Fibroblast of lung (primary cell): ENCODE measurements at regions not wholly inside any gene's neighbourhood (a gene's known extent, or its start where the extent isn't known, plus 50 kb on each side); places are given as distances from the start of the nearest gene placed in this dataset.

ENCODE experiments used
- DNase-seq, 2 donors: peaks; one replicate each; pipeline versions ENCODE4 v3.0.0 to v3.0.0-alpha.2; 2010; ENCODE audit warnings: low read depth in 2 of 2
- H2AFZ ChIP-seq: 2 replicates; pipeline ENCODE4 v1.5.1; 2012; ENCODE audit warnings: low read length, control low read depth, inconsistent platforms
- H3K27ac ChIP-seq: 2 replicates; pipeline ENCODE4 v1.5.1; 2011; ENCODE audit warnings: low read length, control low read depth; ENCODE audit not compliant: insufficient read depth
- H3K27me3 ChIP-seq: 2 replicates; pipeline ENCODE4 v1.5.1; 2011; ENCODE audit warnings: mild to moderate bottlenecking, low read length; ENCODE audit not compliant: control insufficient read depth, insufficient read depth
- H3K36me3 ChIP-seq: 2 replicates; pipeline ENCODE4 v1.5.1; 2011; ENCODE audit warnings: low read length; ENCODE audit not compliant: control insufficient read depth, insufficient read depth
- H3K4me1 ChIP-seq: 2 replicates; pipeline ENCODE4 v1.5.1; 2011; ENCODE audit warnings: low read length; ENCODE audit not compliant: control insufficient read depth, insufficient read depth; ENCODE audit errors: extremely low read depth
- H3K4me2 ChIP-seq: 2 replicates; pipeline ENCODE4 v1.5.1; 2011; ENCODE audit warnings: low read length, control low read depth; ENCODE audit not compliant: insufficient read depth; ENCODE audit errors: extremely low read depth
- H3K4me3 ChIP-seq, 4 experiments: fragments of 200-600 bp in 1 of 4; sonication (generic) in 1 of 4; replicated peaks in 1 of 4; 2 replicates each; pipeline ENCODE4 v1.5.1; 2011 to 2016; ENCODE audit warnings: low read length in 4 of 4, low read depth in 3 of 4, mild to moderate bottlenecking in 3 of 4, control low read depth in 2 of 4, inconsistent platforms in 1 of 4, mixed read lengths in 1 of 4; ENCODE audit not compliant: insufficient read depth in 1 of 4; ENCODE audit errors: control extremely low read depth in 1 of 4
- H3K79me2 ChIP-seq: 2 replicates; pipeline ENCODE4 v1.5.1; 2012; ENCODE audit warnings: mild to moderate bottlenecking, low read length, inconsistent platforms; ENCODE audit not compliant: control insufficient read depth, insufficient read depth
- H3K9ac ChIP-seq: 2 replicates; pipeline ENCODE4 v1.5.1; 2011; ENCODE audit warnings: mild to moderate bottlenecking, low read length, control low read depth; ENCODE audit not compliant: insufficient read depth
- H3K9me3 ChIP-seq: 2 replicates; pipeline ENCODE4 v1.5.1; 2012; ENCODE audit warnings: low read depth, low read length; ENCODE audit not compliant: control insufficient read depth, insufficient read depth
- H4K20me1 ChIP-seq: 2 replicates; pipeline ENCODE4 v1.5.1; 2011; ENCODE audit warnings: low read length; ENCODE audit not compliant: control insufficient read depth, insufficient read depth; ENCODE audit errors: extremely low read depth
- EZH2 ChIP-seq: IDR thresholded peaks from 2 replicates; pipeline ENCODE4 v1.5.1; 2012; ENCODE audit warnings: low read length, control low read depth, mild to moderate bottlenecking; ENCODE audit errors: missing control alignments
- TF ChIP-seq, protein P1 (sequence below), 2 donors: IDR thresholded peaks in 1 of 2; conservative IDR thresholded peaks in 1 of 2; 1 replicate in 1 of 2; 2 replicates in 1 of 2; pipeline ENCODE4 v1.5.1; 2011 to 2012; ENCODE audit warnings: low read length in 2 of 2, control low read depth in 1 of 2, inconsistent platforms in 1 of 2, low read depth in 1 of 2, mild to moderate bottlenecking in 1 of 2

GRCh38 chr1:116205941-116206679 lies 94.9 kb downstream of the MAB21L3 start:
- Histone ChIP-seq H3K36me3 (no peaks in the 10 kb centered on the region), H3K79me2 (no peaks in the 10 kb centered on the region), H3K4me1 (no peaks in the 10 kb centered on the region), H3K9ac (no peak overlapping the region), H3K4me3 (no peak overlapping the region), H4K20me1 (no peaks in the 10 kb centered on the region), H3K9me3 (no peaks in the 10 kb centered on the region), H3K4me2 (no peak overlapping the region), H2AFZ (no peak overlapping the region), H3K27me3 (peaks cover 2% of the 10 kb centered on the region), H3K27ac (no peak overlapping the region)
- no peak for DNase-seq
- TF ChIP-seq, protein P1, sequence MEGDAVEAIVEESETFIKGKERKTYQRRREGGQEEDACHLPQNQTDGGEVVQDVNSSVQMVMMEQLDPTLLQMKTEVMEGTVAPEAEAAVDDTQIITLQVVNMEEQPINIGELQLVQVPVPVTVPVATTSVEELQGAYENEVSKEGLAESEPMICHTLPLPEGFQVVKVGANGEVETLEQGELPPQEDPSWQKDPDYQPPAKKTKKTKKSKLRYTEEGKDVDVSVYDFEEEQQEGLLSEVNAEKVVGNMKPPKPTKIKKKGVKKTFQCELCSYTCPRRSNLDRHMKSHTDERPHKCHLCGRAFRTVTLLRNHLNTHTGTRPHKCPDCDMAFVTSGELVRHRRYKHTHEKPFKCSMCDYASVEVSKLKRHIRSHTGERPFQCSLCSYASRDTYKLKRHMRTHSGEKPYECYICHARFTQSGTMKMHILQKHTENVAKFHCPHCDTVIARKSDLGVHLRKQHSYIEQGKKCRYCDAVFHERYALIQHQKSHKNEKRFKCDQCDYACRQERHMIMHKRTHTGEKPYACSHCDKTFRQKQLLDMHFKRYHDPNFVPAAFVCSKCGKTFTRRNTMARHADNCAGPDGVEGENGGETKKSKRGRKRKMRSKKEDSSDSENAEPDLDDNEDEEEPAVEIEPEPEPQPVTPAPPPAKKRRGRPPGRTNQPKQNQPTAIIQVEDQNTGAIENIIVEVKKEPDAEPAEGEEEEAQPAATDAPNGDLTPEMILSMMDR (conservative IDR thresholded peaks at IDR 0.05 in 1 of 2, IDR thresholded peaks at IDR 0.05 in 1 of 2; ENCODE audit: low read depth in 1 of 2, low read length in 2 of 2), result no peak
- no peak for TF ChIP-seq EZH2

DNA sequence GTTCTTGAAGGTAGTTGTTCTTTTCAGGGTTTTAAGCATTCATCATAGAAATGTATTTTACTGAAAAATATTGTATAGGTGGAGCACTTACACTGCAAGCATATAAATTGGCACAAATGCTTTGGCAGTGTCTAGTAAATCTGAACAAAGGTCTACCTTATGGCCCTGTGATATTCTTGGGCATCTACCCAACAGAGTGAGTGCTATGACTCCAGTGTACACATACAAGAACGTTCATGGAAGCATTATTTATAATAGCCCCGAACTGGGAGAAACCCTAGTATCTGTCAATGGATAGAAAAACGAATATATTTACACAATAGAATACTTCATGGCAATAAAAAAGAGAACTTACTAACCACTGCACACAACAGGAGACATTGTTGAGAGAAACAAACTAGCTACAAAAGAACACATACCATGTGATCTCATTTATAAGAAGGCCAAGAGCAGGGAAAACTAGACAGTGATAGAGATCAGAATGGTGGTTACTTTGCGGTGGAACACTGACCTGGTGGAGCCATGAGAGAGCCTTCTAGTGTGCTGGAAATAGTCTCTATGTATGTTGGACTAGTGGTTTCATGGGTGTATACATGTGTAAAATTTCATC lies 96.0 kb downstream of the MAB21L3 start:
- Histone ChIP-seq H3K4me1 (no peaks in the 10 kb centered on the region), H3K9ac (no peak overlapping the region), H3K4me2 (no peak overlapping the region), H3K9me3 (no peaks in the 10 kb centered on the region), H3K27ac (no peak overlapping the region), H3K79me2 (no peaks in the 10 kb centered on the region), H3K27me3 (no peaks in the 10 kb centered on the region), H2AFZ (no peak overlapping the region), H3K4me3 (no peak overlapping the region), H4K20me1 (no peaks in the 10 kb centered on the region), H3K36me3 (no peaks in the 10 kb centered on the region)
- TF ChIP-seq EZH2, result no peak
- TF ChIP-seq, protein P1 (conservative IDR thresholded peaks at IDR 0.05 in 1 of 2, IDR thresholded peaks at IDR 0.05 in 1 of 2; ENCODE audit: low read depth in 1 of 2, low read length in 2 of 2), result no peak
- no peak for DNase-seq

- no peaks in the 10 kb centered on the region for H3K79me2 ChIP-seq
- H2AFZ ChIP-seq, result no peak overlapping the region
- no peak overlapping the region for H3K4me2 ChIP-seq
- H3K4me1 ChIP-seq, result no peaks in the 10 kb centered on the region
- no peak for TF ChIP-seq EZH2
- TF ChIP-seq, protein P1 (conservative IDR thresholded peaks at IDR 0.05 in 1 of 2, IDR thresholded peaks at IDR 0.05 in 1 of 2; ENCODE audit: low read depth in 1 of 2, low read length in 2 of 2), result no peak
- no peak overlapping the region for H3K4me3 ChIP-seq
- H3K9ac ChIP-seq, result no peak overlapping the region
- DNase-seq, result no peak
- H3K27me3 ChIP-seq, result no peaks in the 10 kb centered on the region
- no peaks in the 10 kb centered on the region for H3K9me3 ChIP-seq
- no peak overlapping the region for H3K27ac ChIP-seq
- no peaks in the 10 kb centered on the region for H3K36me3 ChIP-seq
- no peaks in the 10 kb centered on the region for H4K20me1 ChIP-seq
Measured at GRCh38 chr1:116208136-116208535, 96.9 kb downstream of the MAB21L3 start.
